WI38 (cell line): ENCODE measurements at regions not wholly inside any gene's neighbourhood (a gene's known extent, or its start where the extent isn't known, plus 50 kb on each side); places are given as distances from the start of the nearest gene placed in this dataset.

Source experiments
- H3K4me3 ChIP-seq: 2 replicates; pipeline ENCODE4 v1.5.1; 2011; ENCODE audit warnings: low read depth, mild to moderate bottlenecking, control low read depth, low read length
- CTCF ChIP-seq: IDR thresholded peaks from 2 replicates; pipeline ENCODE4 v1.5.1; 2012; ENCODE audit warnings: low read depth, mild to moderate bottlenecking, control low read depth, low read length

- no peak overlapping the region for H3K4me3 ChIP-seq
- TF ChIP-seq CTCF = no peak
Measured at GRCh38 chr12:75844985-75845384, 186.6 kb downstream of the PHLDA1 start.

- no peak for TF ChIP-seq CTCF
- no peak overlapping the region for H3K4me3 ChIP-seq
Measured at GRCh38 chr12:75844049-75844770, 187.4 kb downstream of the PHLDA1 start.

GRCh38 chr12:75842090-75842489 is 189.5 kb downstream of the PHLDA1 start:
- H3K4me3 ChIP-seq = no peak overlapping the region
- TF ChIP-seq CTCF = no peak

- TF ChIP-seq CTCF = no peak
- no peak overlapping the region for H3K4me3 ChIP-seq
Measured at GRCh38 chr12:75840994-75841355, 190.6 kb downstream of the PHLDA1 start.

- no peak for TF ChIP-seq CTCF
- H3K4me3 ChIP-seq = no peak overlapping the region
Measured at GRCh38 chr12:75838309-75838708, 193.3 kb downstream of the PHLDA1 start.

GRCh38 chr12:75837700-75838099 is 193.9 kb downstream of the PHLDA1 start:
- H3K4me3 ChIP-seq = no peak overlapping the region
- no peak for TF ChIP-seq CTCF

GRCh38 chr12:75836533-75836932 is 195.0 kb downstream of the PHLDA1 start:
- no peak for TF ChIP-seq CTCF
- H3K4me3 ChIP-seq = no peak overlapping the region
